WTC11 (cell line): ENCODE measurements at regions not wholly inside any gene's neighbourhood (a gene's known extent, or its start where the extent isn't known, plus 50 kb on each side); places are given as distances from the start of the nearest gene placed in this dataset.

Experiments used
- ATAC-seq: fragments of 200-7000 bp; cut with Tn5 transposase; 2 replicates; pipeline ENCODE4 v1.10.0; 2021; ENCODE audit warnings: mild to moderate bottlenecking, moderate library complexity
- CTCF ChIA-PET: fragments of 300-600 bp; sonication (Branson Sonifier 250); formaldehyde crosslinking; loops from one replicate; lab custom pipeline; 2021; ENCODE audit warnings: antibody characterized with exemption; lab: Charles Lee
- POLR2A ChIA-PET: fragments of 350-600 bp; sonication (Branson Sonifier 250); formaldehyde crosslinking; loops from one replicate; lab custom pipeline; 2021; ENCODE audit warnings: antibody characterized with exemption; lab: Charles Lee
- DNase-seq: peaks from one replicate; pipeline ENCODE4 v3.0.0; 2021; ENCODE audit warnings: low spot score
- H3K27ac Mint-ChIP-seq: 2 replicates; pipeline ENCODE4 v1.8.0; 2021; ENCODE audit warnings: mixed read lengths
- H3K27me3 Mint-ChIP-seq: 2 replicates; pipeline ENCODE4 v1.8.0; 2021; ENCODE audit warnings: low read depth, mild to moderate bottlenecking, moderate library complexity, mixed read lengths
- H3K36me3 Mint-ChIP-seq: 2 replicates; pipeline ENCODE4 v1.8.0; 2021; ENCODE audit warnings: mixed read lengths
- H3K4me1 Mint-ChIP-seq: 2 replicates; pipeline ENCODE4 v1.8.0; 2022; ENCODE audit warnings: mixed read lengths
- H3K4me3 Mint-ChIP-seq: 2 replicates; pipeline ENCODE4 v1.8.0; 2021; ENCODE audit warnings: mild to moderate bottlenecking, moderate library complexity, mixed read lengths
- H3K9me3 Mint-ChIP-seq: 2 replicates; pipeline ENCODE4 v1.8.0; 2021; ENCODE audit warnings: mixed read lengths
- AFF4 ChIP-seq: sonication (generic); formaldehyde crosslinking; IDR thresholded peaks from 2 replicates; pipeline ENCODE4 v1.8.1; 2023; ENCODE audit warnings: mild to moderate bottlenecking, missing genetic modification reagents, borderline replicate concordance
- AR ChIP-seq: fragments of 250-450 bp; sonication (Bioruptor Pico); IDR thresholded peaks from 2 replicates; pipeline ENCODE4 v1.9.0; 2021; ENCODE audit warnings: mild to moderate bottlenecking
- CBFB ChIP-seq: sonication (generic); formaldehyde crosslinking; IDR thresholded peaks from 2 replicates; pipeline ENCODE4 v1.8.1; 2022; ENCODE audit warnings: mild to moderate bottlenecking, low read depth, missing genetic modification reagents
- FOXJ3 ChIP-seq: sonication (generic); formaldehyde crosslinking; IDR thresholded peaks from 2 replicates; pipeline ENCODE4 v1.9.0; 2021; ENCODE audit warnings: missing genetic modification reagents, mild to moderate bottlenecking, borderline replicate concordance
- GRHL2 ChIP-seq: fragments of 250-450 bp; sonication (Bioruptor Pico); IDR thresholded peaks from 2 replicates; pipeline ENCODE4 v1.8.0; 2022; ENCODE audit warnings: mild to moderate bottlenecking, moderate library complexity; ENCODE audit not compliant: insufficient replicate concordance, severe bottlenecking
- HMGXB4 ChIP-seq: sonication (generic); formaldehyde crosslinking; IDR thresholded peaks from 2 replicates; pipeline ENCODE4 v1.8.1; 2023; ENCODE audit warnings: mild to moderate bottlenecking, moderate library complexity, missing genetic modification reagents
- NFATC4 ChIP-seq: fragments of 250-450 bp; sonication (Bioruptor Pico); IDR thresholded peaks from 2 replicates; pipeline ENCODE4 v1.9.0; 2021; ENCODE audit warnings: mild to moderate bottlenecking
- NFYB ChIP-seq: sonication (generic); formaldehyde crosslinking; conservative IDR thresholded peaks from 2 replicates; pipeline ENCODE4 v1.8.0; 2022; ENCODE audit warnings: low read depth, missing genetic modification reagents
- NR1H2 ChIP-seq: sonication (generic); formaldehyde crosslinking; IDR thresholded peaks from 2 replicates; pipeline ENCODE4 v1.9.0; 2021; ENCODE audit warnings: mild to moderate bottlenecking, moderate library complexity, missing genetic modification reagents
- OVOL2 ChIP-seq: fragments of 250-450 bp; sonication (Bioruptor Pico); IDR thresholded peaks from 2 replicates; pipeline ENCODE4 v1.9.0; 2021; ENCODE audit warnings: mild to moderate bottlenecking, borderline replicate concordance
- RELA ChIP-seq: sonication (generic); formaldehyde crosslinking; IDR thresholded peaks from 2 replicates; pipeline ENCODE4 v1.8.1; 2022; ENCODE audit warnings: missing genetic modification reagents, mild to moderate bottlenecking, borderline replicate concordance
- SMAD3 ChIP-seq: sonication (generic); formaldehyde crosslinking; IDR thresholded peaks from 2 replicates; pipeline ENCODE4 v1.8.0; 2022; ENCODE audit warnings: missing genetic modification reagents, mild to moderate bottlenecking, borderline replicate concordance
- TEAD1 ChIP-seq: sonication (generic); formaldehyde crosslinking; IDR thresholded peaks from 2 replicates; pipeline ENCODE4 v1.8.0; 2022; ENCODE audit warnings: mild to moderate bottlenecking, missing genetic modification reagents
- ZBTB43 ChIP-seq: sonication (generic); formaldehyde crosslinking; IDR thresholded peaks from 2 replicates; pipeline ENCODE4 v1.8.1; 2023; ENCODE audit warnings: mild to moderate bottlenecking, missing genetic modification reagents
- ZNF219 ChIP-seq: sonication (generic); formaldehyde crosslinking; IDR thresholded peaks from 2 replicates; pipeline ENCODE4 v1.8.0; 2023; ENCODE audit warnings: missing genetic modification reagents, mild to moderate bottlenecking, borderline replicate concordance
- TF ChIP-seq, protein P1 (sequence below): sonication (generic); formaldehyde crosslinking; IDR thresholded peaks from 2 replicates; pipeline ENCODE4 v1.8.1; 2023; ENCODE audit warnings: mild to moderate bottlenecking, missing genetic modification reagents
- TF ChIP-seq, protein P2 (sequence below): sonication (generic); formaldehyde crosslinking; IDR thresholded peaks from 2 replicates; pipeline ENCODE4 v1.8.0; 2023; ENCODE audit warnings: missing genetic modification reagents
- TF ChIP-seq, protein P3 (sequence below): sonication (generic); formaldehyde crosslinking; IDR thresholded peaks from 2 replicates; pipeline ENCODE4 v1.8.1; 2023; ENCODE audit warnings: mild to moderate bottlenecking, missing genetic modification reagents, moderate library complexity
- TF ChIP-seq, protein P4 (sequence below): fragments of 250-450 bp; sonication (Bioruptor Pico); IDR thresholded peaks from 2 replicates; pipeline ENCODE4 v2.1.2; 2022; ENCODE audit warnings: mild to moderate bottlenecking, moderate library complexity

DNA sequence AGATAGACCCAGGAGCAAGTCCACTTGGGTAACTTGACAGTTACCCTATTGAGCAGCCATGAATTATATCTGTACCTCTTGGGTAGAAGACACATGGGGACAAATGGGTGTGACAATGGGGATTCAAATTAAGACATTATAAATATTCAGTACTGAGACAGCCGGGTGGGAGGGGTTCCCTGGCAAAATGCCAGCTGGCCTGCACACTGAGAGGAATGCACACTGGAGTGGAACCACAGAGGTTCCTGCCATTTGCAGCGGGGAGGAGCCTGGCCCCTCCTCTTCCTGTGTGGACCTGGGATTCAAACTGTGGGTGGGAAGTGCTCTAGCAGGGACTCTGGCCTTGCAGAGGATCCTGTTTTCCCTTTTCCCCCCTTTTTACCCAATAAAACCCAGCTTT is 118.7 kb upstream of the CDKN3 start:
- Mint-ChIP-seq H3K27ac (no peak overlapping the region), H3K4me1 (no peaks in the 10 kb centered on the region), H3K4me3 (no peak overlapping the region), H3K27me3 (no peaks in the 10 kb centered on the region), H3K36me3 (no peaks in the 10 kb centered on the region), H3K9me3 (peaks cover 12% of the 10 kb centered on the region)
- ChIA-PET CTCF (interaction anchor here (1.4 to 2.1 kb wide), 2 partner anchors 51 to 70 kb away, joined by 3 to 4 read pairs; no protein-coding TSS in a partner anchor), POLR2A (no interaction called here)
- DNase-seq (no peak), ATAC-seq (no peak)
- TF ChIP-seq SMAD3 (CRISPR knock-in tag) (no peak), OVOL2 (CRISPR knock-in tag) (no peak), AR (CRISPR knock-in tag) (no peak), NR1H2 (CRISPR knock-in tag) (no peak), GRHL2 (no peak), HMGXB4 (CRISPR knock-in tag) (no peak)
- TF ChIP-seq, protein P1, sequence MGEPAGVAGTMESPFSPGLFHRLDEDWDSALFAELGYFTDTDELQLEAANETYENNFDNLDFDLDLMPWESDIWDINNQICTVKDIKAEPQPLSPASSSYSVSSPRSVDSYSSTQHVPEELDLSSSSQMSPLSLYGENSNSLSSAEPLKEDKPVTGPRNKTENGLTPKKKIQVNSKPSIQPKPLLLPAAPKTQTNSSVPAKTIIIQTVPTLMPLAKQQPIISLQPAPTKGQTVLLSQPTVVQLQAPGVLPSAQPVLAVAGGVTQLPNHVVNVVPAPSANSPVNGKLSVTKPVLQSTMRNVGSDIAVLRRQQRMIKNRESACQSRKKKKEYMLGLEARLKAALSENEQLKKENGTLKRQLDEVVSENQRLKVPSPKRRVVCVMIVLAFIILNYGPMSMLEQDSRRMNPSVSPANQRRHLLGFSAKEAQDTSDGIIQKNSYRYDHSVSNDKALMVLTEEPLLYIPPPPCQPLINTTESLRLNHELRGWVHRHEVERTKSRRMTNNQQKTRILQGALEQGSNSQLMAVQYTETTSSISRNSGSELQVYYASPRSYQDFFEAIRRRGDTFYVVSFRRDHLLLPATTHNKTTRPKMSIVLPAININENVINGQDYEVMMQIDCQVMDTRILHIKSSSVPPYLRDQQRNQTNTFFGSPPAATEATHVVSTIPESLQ (CRISPR knock-in tag), result no peak
- TF ChIP-seq, protein P2, sequence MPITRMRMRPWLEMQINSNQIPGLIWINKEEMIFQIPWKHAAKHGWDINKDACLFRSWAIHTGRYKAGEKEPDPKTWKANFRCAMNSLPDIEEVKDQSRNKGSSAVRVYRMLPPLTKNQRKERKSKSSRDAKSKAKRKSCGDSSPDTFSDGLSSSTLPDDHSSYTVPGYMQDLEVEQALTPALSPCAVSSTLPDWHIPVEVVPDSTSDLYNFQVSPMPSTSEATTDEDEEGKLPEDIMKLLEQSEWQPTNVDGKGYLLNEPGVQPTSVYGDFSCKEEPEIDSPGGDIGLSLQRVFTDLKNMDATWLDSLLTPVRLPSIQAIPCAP (CRISPR knock-in tag), result no peak

GRCh38 chr14:54278665-54279295 is 118.0 kb upstream of the CDKN3 start:
- no peak for ATAC-seq
- H3K4me3 Mint-ChIP-seq, result no peak overlapping the region
- no peak for DNase-seq
- ChIA-PET CTCF (interaction anchor here (0.9 to 2.1 kb wide), 2 partner anchors 50 to 69 kb away, joined by 4 read pairs; no protein-coding TSS in a partner anchor), POLR2A (no interaction called here)
- H3K9me3 Mint-ChIP-seq, result peaks cover 12% of the 10 kb centered on the region
- no peaks in the 10 kb centered on the region for H3K36me3 Mint-ChIP-seq
- no peaks in the 10 kb centered on the region for H3K4me1 Mint-ChIP-seq
- H3K27ac Mint-ChIP-seq, result no peak overlapping the region
- H3K27me3 Mint-ChIP-seq, result no peaks in the 10 kb centered on the region
- TF ChIP-seq NFYB (CRISPR knock-in tag) (no peak), TEAD1 (CRISPR knock-in tag) (no peak), ZBTB43 (no peak), CBFB (CRISPR knock-in tag) (no peak), RELA (CRISPR knock-in tag) (no peak), ZNF219 (CRISPR knock-in tag) (no peak), NFATC4 (CRISPR knock-in tag) (no peak), AFF4 (no peak), FOXJ3 (CRISPR knock-in tag) (no peak)
- TF ChIP-seq, protein P3, sequence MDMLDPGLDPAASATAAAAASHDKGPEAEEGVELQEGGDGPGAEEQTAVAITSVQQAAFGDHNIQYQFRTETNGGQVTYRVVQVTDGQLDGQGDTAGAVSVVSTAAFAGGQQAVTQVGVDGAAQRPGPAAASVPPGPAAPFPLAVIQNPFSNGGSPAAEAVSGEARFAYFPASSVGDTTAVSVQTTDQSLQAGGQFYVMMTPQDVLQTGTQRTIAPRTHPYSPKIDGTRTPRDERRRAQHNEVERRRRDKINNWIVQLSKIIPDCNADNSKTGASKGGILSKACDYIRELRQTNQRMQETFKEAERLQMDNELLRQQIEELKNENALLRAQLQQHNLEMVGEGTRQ (CRISPR knock-in tag), result no peak
- TF ChIP-seq, protein P4, sequence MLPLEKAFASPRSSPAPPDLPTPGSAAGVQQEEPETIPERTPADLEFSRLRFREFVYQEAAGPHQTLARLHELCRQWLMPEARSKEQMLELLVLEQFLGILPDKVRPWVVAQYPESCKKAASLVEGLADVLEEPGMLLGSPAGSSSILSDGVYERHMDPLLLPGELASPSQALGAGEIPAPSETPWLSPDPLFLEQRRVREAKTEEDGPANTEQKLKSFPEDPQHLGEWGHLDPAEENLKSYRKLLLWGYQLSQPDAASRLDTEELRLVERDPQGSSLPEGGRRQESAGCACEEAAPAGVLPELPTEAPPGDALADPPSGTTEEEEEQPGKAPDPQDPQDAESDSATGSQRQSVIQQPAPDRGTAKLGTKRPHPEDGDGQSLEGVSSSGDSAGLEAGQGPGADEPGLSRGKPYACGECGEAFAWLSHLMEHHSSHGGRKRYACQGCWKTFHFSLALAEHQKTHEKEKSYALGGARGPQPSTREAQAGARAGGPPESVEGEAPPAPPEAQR (CRISPR knock-in tag), result no peak
